SK-N-SH (cell line): ENCODE measurements at regions not wholly inside any gene's neighbourhood (a gene's known extent, or its start where the extent isn't known, plus 50 kb on each side); places are given as distances from the start of the nearest gene placed in this dataset.

ENCODE experiments used
- CTCF ChIA-PET: fragments of 300-600, 350-600 bp; formaldehyde crosslinking; extraction: SDS; loops from one replicate; lab custom pipeline; 2021; lab: Yijun Ruan, JAX
- POLR2A ChIA-PET: fragments of 350-600 bp; sonication (Branson Sonifier 250); formaldehyde crosslinking; extraction: SDS; loops from one replicate; lab custom pipeline; 2020; ENCODE audit warnings: antibody characterized with exemption, inconsistent platforms; lab: Yijun Ruan, JAX
- DNase-seq: peaks from one replicate; pipeline ENCODE4 v3.0.0; 2012
- H2AFZ ChIP-seq: fragments of 200-600 bp; sonication (generic); 2 replicates; pipeline ENCODE4 v1.8.1; 2016; ENCODE audit warnings: antibody characterized with exemption, mild to moderate bottlenecking, low read depth
- H3F3A ChIP-seq: fragments of 200-600 bp; sonication (generic); replicated peaks from 2 replicates; pipeline ENCODE3; 2016; ENCODE audit warnings: antibody characterized with exemption, mild to moderate bottlenecking; ENCODE audit not compliant: insufficient read depth
- H3K27ac ChIP-seq, 2 experiments: fragments of 200-500 bp in 1 of 2; fragments of 200-600 bp in 1 of 2; sonication (Bioruptor generic) in 1 of 2; sonication (generic), shearing (Covaris generic) in 1 of 2; 2 replicates each; pipeline versions ENCODE4 v1.5.1 to v1.6.1; 2014 to 2016; ENCODE audit warnings: low read depth in 2 of 2, inconsistent platforms in 1 of 2, low read length in 1 of 2, mild to moderate bottlenecking in 1 of 2, mixed read lengths in 1 of 2
- H3K27me3 ChIP-seq: fragments of 200-600 bp; sonication (generic), shearing (Covaris generic); 2 replicates; pipeline ENCODE4 v1.6.1; 2016; ENCODE audit warnings: mixed run types; ENCODE audit not compliant: insufficient read depth
- H3K36me3 ChIP-seq, 2 experiments: fragments of 200-500 bp in 1 of 2; fragments of 200-600 bp in 1 of 2; sonication (Bioruptor generic) in 1 of 2; sonication (generic) in 1 of 2; replicated peaks in 1 of 2; 2 replicates each; pipeline versions ENCODE3 to v1.5.1; 2014 to 2016; ENCODE audit warnings: low read length in 1 of 2, mild to moderate bottlenecking in 1 of 2; ENCODE audit not compliant: insufficient read depth in 2 of 2, control insufficient read depth in 1 of 2
- H3K4me1 ChIP-seq, 2 experiments: fragments of 200-500 bp in 1 of 2; fragments of 200-600 bp in 1 of 2; sonication (Bioruptor generic) in 1 of 2; sonication (generic), shearing (Covaris generic) in 1 of 2; 2 replicates each; pipeline versions ENCODE4 v1.5.1 to v1.6.1; 2014 to 2016; ENCODE audit warnings: low read depth in 1 of 2, low read length in 1 of 2, mixed run types in 1 of 2; ENCODE audit not compliant: insufficient read depth in 2 of 2, control insufficient read depth in 1 of 2
- H3K4me2 ChIP-seq: fragments of 200-600 bp; sonication (generic), shearing (Covaris generic); 2 replicates; pipeline ENCODE4 v1.6.1; 2017; ENCODE audit warnings: mixed run types
- H3K4me3 ChIP-seq, 2 experiments: fragments of 200-500 bp in 1 of 2; fragments of 200-600 bp in 1 of 2; sonication (Bioruptor generic) in 1 of 2; sonication (generic), shearing (Covaris generic) in 1 of 2; 2 replicates each; pipeline versions ENCODE4 v1.5.1 to v1.8.1; 2014 to 2016; ENCODE audit warnings: low read depth in 2 of 2, inconsistent platforms in 1 of 2, low read length in 1 of 2, mild to moderate bottlenecking in 1 of 2, mixed read lengths in 1 of 2, moderate library complexity in 1 of 2
- H3K79me2 ChIP-seq: fragments of 200-600 bp; sonication (generic); 2 replicates; pipeline ENCODE4 v1.8.1; 2017; ENCODE audit warnings: mild to moderate bottlenecking; ENCODE audit not compliant: insufficient read depth
- H3K9ac ChIP-seq: fragments of 200-600 bp; sonication (generic); 2 replicates; pipeline ENCODE4 v1.6.1; 2017; ENCODE audit warnings: mixed run types
- H3K9me2 ChIP-seq: fragments of 200-600 bp; sonication (generic); 2 replicates; pipeline ENCODE4 v1.6.1; 2017; ENCODE audit warnings: mixed run types
- H3K9me3 ChIP-seq: fragments of 200-600 bp; sonication (generic); 2 replicates; pipeline ENCODE4 v1.6.1; 2017; ENCODE audit warnings: mixed run types, mild to moderate bottlenecking, moderate library complexity
- H4K20me1 ChIP-seq: fragments of 200-600 bp; sonication (generic); 2 replicates; pipeline ENCODE4 v1.6.1; 2017; ENCODE audit warnings: mild to moderate bottlenecking, mixed run types; ENCODE audit not compliant: insufficient read depth
- ELF1 ChIP-seq: IDR thresholded peaks from 2 replicates; pipeline ENCODE4 v1.4.0; 2012
- EZH2phosphoT487 ChIP-seq: fragments of 200-600 bp; sonication (generic); IDR thresholded peaks from 2 replicates; pipeline ENCODE4 v1.6.1; 2017; ENCODE audit warnings: low read depth, mixed run types, mild to moderate bottlenecking, antibody characterized with exemption, moderate library complexity, borderline replicate concordance
- FOXJ3 ChIP-seq: sonication (generic); formaldehyde crosslinking; IDR thresholded peaks from 2 replicates; pipeline ENCODE4 v1.5.1; 2020; ENCODE audit warnings: mild to moderate bottlenecking, missing genetic modification reagents
- FOXM1 ChIP-seq: IDR thresholded peaks from 2 replicates; pipeline ENCODE4 v1.4.0; 2012; ENCODE audit warnings: low read depth, mild to moderate bottlenecking
- GABPA ChIP-seq: IDR thresholded peaks from 2 replicates; pipeline ENCODE4 v1.4.0; 2012; ENCODE audit warnings: low read depth, mild to moderate bottlenecking
- GATA2 ChIP-seq: sonication (generic); formaldehyde crosslinking; IDR thresholded peaks from 2 replicates; pipeline ENCODE4 v1.5.0; 2020; ENCODE audit warnings: mild to moderate bottlenecking, missing genetic modification reagents
- NFIC ChIP-seq: IDR thresholded peaks from 2 replicates; pipeline ENCODE4 v1.4.0; 2012; ENCODE audit warnings: borderline replicate concordance
- POLR2AphosphoS5 ChIP-seq: IDR thresholded peaks from 2 replicates; pipeline ENCODE4 v1.6.1; 2012; ENCODE audit warnings: low read depth, low read length
- RAD21 ChIP-seq: IDR thresholded peaks from 2 replicates; pipeline ENCODE4 v1.6.1; 2012; ENCODE audit warnings: mild to moderate bottlenecking, low read length
- SMC3 ChIP-seq: IDR thresholded peaks from 2 replicates; pipeline ENCODE4 v1.6.1; 2012; ENCODE audit warnings: low read depth, low read length, improper control_type of control experiment
- TAF1 ChIP-seq: IDR thresholded peaks from 2 replicates; pipeline ENCODE4 v1.6.1; 2012; ENCODE audit warnings: low read depth, mild to moderate bottlenecking, low read length, moderate library complexity, borderline replicate concordance
- TCF12 ChIP-seq: IDR thresholded peaks from 2 replicates; pipeline ENCODE4 v1.4.0; 2012
- YY1 ChIP-seq: IDR thresholded peaks from 2 replicates; pipeline ENCODE4 v1.4.0; 2012; ENCODE audit warnings: low read depth, mild to moderate bottlenecking
- WGBS: methylation state at CpG from one replicate; pipeline ENCODE4 v1.1.6; 2017; ENCODE audit warnings: low lambda C conversion rate; 5-methylcytosine and 5-hydroxymethylcytosine counted together
- TF ChIP-seq, protein P1 (sequence below): IDR thresholded peaks from 2 replicates; pipeline ENCODE4 v1.6.1; 2012; ENCODE audit warnings: mild to moderate bottlenecking, low read depth, low read length, moderate library complexity
- TF ChIP-seq, protein P2 (sequence below): fragments of 150-350 bp; IDR thresholded peaks from 2 replicates; pipeline ENCODE4 v1.6.1; 2017; ENCODE audit warnings: antibody characterized with exemption, low read length, low read depth, borderline replicate concordance
- TF ChIP-seq, protein P3 (sequence below): fragments of 200-600 bp; sonication (generic); IDR thresholded peaks from 2 replicates; pipeline ENCODE4 v1.6.1; 2017; ENCODE audit warnings: antibody characterized with exemption, mild to moderate bottlenecking, moderate library complexity
- TF ChIP-seq, protein P4 (sequence below): IDR thresholded peaks from 2 replicates; pipeline ENCODE4 v1.4.0; 2012; ENCODE audit warnings: low read depth, borderline replicate concordance

DNA sequence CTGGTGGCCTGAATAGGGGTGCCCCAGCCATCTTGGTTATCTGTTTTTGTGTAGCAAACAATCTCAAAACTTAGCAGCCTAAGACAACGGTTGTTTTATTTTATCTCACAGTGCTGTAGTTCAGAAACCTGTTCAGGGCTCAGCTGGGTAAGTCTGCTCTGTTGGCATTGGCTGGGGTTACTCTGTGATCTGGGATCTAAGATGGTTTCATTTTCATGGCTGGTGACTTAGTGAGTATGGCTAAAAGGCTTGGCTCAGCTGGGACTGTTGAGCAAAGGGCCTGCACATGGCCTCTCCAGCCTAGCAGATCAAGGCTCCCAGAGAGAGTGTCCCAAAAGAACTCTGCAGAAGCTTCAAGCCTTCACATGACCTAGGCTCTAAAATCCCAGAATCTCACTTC, 60.8 kb upstream of the POU2AF1 start:
- CTCF ChIA-PET = interaction anchor here (0.7 to 7.2 kb wide), 6 partner anchors 11 to 157 kb away, joined by 3 to 53 read pairs (median 4); no protein-coding TSS in a partner anchor
- WGBS = 92% methylated on average over 1 of the region's 1 CpG
- TF ChIP-seq SMC3 (no peak), RAD21 (no peak), TCF12 (no peak), GATA2 (CRISPR knock-in tag) (no peak), EZH2phosphoT487 (no peak), ELF1 (no peak), TAF1 (no peak), FOXM1 (no peak), YY1 (no peak), GABPA (no peak), POLR2AphosphoS5 (no peak), NFIC (no peak), FOXJ3 (no peak)
- TF ChIP-seq, protein P1, sequence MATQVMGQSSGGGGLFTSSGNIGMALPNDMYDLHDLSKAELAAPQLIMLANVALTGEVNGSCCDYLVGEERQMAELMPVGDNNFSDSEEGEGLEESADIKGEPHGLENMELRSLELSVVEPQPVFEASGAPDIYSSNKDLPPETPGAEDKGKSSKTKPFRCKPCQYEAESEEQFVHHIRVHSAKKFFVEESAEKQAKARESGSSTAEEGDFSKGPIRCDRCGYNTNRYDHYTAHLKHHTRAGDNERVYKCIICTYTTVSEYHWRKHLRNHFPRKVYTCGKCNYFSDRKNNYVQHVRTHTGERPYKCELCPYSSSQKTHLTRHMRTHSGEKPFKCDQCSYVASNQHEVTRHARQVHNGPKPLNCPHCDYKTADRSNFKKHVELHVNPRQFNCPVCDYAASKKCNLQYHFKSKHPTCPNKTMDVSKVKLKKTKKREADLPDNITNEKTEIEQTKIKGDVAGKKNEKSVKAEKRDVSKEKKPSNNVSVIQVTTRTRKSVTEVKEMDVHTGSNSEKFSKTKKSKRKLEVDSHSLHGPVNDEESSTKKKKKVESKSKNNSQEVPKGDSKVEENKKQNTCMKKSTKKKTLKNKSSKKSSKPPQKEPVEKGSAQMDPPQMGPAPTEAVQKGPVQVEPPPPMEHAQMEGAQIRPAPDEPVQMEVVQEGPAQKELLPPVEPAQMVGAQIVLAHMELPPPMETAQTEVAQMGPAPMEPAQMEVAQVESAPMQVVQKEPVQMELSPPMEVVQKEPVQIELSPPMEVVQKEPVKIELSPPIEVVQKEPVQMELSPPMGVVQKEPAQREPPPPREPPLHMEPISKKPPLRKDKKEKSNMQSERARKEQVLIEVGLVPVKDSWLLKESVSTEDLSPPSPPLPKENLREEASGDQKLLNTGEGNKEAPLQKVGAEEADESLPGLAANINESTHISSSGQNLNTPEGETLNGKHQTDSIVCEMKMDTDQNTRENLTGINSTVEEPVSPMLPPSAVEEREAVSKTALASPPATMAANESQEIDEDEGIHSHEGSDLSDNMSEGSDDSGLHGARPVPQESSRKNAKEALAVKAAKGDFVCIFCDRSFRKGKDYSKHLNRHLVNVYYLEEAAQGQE = no peak
- TF ChIP-seq, protein P2, sequence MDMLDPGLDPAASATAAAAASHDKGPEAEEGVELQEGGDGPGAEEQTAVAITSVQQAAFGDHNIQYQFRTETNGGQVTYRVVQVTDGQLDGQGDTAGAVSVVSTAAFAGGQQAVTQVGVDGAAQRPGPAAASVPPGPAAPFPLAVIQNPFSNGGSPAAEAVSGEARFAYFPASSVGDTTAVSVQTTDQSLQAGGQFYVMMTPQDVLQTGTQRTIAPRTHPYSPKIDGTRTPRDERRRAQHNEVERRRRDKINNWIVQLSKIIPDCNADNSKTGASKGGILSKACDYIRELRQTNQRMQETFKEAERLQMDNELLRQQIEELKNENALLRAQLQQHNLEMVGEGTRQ = no peak
- TF ChIP-seq, protein P3, sequence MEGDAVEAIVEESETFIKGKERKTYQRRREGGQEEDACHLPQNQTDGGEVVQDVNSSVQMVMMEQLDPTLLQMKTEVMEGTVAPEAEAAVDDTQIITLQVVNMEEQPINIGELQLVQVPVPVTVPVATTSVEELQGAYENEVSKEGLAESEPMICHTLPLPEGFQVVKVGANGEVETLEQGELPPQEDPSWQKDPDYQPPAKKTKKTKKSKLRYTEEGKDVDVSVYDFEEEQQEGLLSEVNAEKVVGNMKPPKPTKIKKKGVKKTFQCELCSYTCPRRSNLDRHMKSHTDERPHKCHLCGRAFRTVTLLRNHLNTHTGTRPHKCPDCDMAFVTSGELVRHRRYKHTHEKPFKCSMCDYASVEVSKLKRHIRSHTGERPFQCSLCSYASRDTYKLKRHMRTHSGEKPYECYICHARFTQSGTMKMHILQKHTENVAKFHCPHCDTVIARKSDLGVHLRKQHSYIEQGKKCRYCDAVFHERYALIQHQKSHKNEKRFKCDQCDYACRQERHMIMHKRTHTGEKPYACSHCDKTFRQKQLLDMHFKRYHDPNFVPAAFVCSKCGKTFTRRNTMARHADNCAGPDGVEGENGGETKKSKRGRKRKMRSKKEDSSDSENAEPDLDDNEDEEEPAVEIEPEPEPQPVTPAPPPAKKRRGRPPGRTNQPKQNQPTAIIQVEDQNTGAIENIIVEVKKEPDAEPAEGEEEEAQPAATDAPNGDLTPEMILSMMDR = no peak
- TF ChIP-seq, protein P4, sequence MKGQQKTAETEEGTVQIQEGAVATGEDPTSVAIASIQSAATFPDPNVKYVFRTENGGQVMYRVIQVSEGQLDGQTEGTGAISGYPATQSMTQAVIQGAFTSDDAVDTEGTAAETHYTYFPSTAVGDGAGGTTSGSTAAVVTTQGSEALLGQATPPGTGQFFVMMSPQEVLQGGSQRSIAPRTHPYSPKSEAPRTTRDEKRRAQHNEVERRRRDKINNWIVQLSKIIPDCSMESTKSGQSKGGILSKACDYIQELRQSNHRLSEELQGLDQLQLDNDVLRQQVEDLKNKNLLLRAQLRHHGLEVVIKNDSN = no peak

More for the DNA sequence above, 60.8 kb upstream of the POU2AF1 start:
- no peaks in the 10 kb centered on the region for H3K9me2 ChIP-seq
- no peaks in the 10 kb centered on the region for H4K20me1 ChIP-seq
- DNase-seq = no peak
- POLR2A ChIA-PET = no interaction called here
- H3K27me3 ChIP-seq = no peaks in the 10 kb centered on the region
- no peak overlapping the region for H2AFZ ChIP-seq
- peaks cover 4 to 7% of the 10 kb centered on the region in 2 experiments; a peak in 2 of 4 replicates for H3K4me1 ChIP-seq
- no peak overlapping the region for H3K4me2 ChIP-seq
- H3F3A ChIP-seq = no peaks in the 10 kb centered on the region
- H3K36me3 ChIP-seq = no peaks in the 10 kb centered on the region
- H3K9me3 ChIP-seq = no peaks in the 10 kb centered on the region
- H3K9ac ChIP-seq = no peak overlapping the region
- no peaks in the 10 kb centered on the region for H3K79me2 ChIP-seq
- no peak overlapping the region for H3K4me3 ChIP-seq
- no peak overlapping the region for H3K27ac ChIP-seq
